HG02571 (cell line): ENCODE measurements at regions not wholly inside any gene's neighbourhood (a gene's known extent, or its start where the extent isn't known, plus 50 kb on each side); places are given as distances from the start of the nearest gene placed in this dataset.

ENCODE experiments used
- ATAC-seq: cut with Tn5 transposase; IDR thresholded peaks from one replicate; pipeline ENCODE4 v1.9.1; 2021; ENCODE audit warnings: mild to moderate bottlenecking, moderate library complexity; ENCODE audit not compliant: unreplicated experiment

DNA sequence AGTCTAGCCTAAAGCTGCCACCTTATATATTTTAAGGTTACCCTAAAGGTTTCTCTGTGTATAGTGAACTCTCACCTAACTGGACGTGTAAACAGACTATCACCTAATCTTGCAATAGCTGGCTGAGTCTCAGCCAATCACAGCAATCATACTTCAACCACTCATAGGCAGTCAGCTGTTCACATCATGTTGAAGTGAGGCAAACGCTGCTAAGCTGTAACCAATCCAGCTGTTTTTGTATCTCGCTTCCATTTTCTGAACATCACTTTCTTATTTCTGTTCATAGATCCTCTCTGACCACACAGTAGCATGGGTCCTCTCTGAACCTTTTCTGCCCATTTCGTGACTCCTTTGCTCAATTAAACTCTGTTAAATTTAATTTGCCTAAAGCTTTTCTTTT, 468.2 kb upstream of the POU3F3 start:
- ATAC-seq, result no peak

DNA sequence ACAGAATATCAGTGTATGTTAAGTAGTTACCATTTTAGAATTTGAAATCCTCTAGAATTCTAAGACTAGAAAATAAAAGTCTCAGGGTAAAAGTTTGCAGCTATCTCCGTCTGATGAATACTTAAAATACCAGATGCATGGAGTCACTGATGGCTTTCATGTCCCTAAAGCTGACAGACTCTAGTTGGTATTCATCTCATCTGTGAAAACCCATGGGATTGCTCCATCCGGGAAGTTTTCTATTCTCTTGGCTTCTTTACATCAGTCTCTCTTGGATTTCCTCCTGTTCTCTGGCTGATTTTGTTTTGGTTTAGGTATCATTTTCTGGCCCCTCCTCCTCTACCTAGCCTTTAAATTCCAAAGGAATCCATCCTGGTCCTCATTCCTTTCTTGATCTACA, 465.6 kb upstream of the POU3F3 start:
- ATAC-seq, result no peak

DNA sequence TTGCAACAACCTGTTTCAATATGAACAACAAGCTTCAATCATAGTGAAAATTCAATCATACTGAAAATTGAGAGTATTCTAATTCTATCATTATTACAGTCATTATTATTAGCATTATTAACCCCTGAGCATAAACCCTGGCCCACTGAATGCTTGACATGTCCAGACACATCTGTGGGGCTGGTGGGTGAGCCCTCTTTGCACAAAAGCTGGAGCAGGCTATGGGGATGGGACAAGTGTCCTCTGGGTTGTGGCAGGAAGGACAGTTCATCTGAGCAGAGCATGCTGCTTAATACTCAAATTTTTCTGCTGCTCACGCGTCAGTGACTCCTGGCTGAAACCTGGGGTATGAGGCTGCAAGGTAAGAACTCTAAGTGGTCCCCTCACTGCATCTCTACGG, 451.1 kb upstream of the POU3F3 start:
- no peak for ATAC-seq

DNA sequence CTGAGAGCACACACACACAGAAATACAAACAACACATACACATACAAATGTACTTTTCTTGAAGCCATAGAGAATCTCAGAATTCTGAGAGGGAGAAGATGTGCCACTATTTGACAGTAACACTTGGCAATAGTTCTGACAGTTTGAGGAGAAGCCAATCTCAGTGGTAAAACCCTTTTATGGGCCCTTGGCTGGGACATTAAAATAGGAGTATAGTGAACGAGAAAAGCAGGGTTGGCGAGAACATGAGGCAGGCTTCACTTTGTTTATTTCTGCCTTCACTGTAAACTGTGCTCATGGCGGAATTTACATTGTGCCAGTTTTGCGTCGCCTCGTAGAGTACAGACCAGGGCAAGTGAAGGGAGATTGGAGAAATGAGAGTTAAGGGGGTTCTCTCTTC, 449.4 kb upstream of the POU3F3 start:
- no peak for ATAC-seq

DNA sequence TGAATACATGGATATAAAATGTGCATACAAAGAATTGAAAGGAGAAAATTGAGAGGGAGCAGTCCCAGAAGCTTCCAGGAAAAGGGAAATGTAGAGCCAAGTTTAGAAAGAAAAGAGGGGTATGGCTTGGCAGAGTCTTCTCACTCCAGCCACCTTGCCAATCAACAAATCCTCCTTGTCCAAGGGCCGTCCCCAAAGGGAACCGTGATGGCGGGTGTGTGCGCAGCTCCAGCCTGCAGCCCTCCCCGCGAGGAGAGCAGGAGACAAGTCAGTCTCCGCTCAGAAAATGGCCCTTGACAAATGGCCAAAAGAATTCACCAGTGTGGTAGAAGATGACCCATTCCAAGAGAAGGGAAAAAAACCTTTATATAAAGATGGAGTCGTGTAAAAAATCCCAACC, 448.3 kb upstream of the POU3F3 start:
- no peak for ATAC-seq

DNA sequence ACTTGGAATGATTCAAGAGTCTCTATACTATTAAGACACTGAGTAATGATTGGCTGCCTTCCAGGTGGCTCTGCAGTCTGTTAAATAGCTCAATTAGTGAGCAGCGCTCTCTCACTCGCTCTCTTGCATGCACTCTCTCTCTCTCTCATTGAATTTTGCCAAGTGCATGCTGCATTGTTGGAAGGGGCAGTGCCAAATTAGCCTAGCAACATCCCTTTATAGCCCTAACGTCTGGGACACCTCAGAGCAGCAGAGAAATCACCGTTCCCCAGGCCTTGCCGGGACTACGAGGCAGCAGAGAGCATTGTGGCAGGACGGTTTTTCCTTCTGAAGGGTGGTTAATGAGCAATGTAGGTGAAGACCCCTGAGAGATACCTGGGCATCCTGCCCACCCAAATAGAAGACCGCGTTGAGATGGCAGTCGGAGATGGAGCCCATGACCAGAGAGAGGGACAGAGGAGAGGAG, 447.6 kb upstream of the POU3F3 start:
- no peak for ATAC-seq

DNA sequence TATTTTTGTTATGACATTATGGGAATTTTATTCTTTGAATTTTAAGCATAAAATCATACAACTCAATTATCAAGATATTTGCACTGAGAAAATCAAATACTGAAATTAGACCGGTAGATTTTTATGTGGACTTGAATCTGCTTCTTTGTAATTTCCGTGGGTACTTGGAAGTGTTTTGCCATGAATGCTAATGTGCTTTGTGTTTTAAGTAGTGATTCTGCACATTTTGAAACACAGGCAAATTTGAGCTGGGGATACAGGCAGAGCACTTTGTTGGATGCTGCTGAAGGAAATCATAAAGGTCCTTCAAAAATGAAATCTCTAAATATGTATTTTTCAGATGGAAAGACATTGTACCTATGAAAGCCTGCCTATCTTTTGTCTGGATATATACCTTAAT, 446.3 kb upstream of the POU3F3 start:
- no peak for ATAC-seq

DNA sequence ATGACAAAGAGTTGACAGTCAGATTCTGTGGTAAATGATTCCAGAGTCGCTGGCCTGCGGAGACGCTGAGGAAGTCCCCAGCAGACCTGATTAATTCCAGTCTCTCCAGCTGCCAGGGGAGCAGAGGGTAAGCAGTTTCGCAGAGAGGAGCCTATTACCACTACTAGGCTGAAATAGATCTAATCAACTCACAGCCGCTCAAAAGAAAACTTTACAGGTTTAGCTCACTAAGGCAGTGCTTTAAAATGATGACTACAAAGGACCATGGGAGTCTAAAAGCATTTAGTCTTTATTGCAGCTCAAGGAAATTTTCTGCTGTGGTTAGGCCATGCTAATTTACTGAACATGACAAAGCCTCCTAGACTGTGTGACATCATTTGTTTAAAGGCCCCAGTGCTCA, 445.6 kb upstream of the POU3F3 start:
- no peak for ATAC-seq

DNA sequence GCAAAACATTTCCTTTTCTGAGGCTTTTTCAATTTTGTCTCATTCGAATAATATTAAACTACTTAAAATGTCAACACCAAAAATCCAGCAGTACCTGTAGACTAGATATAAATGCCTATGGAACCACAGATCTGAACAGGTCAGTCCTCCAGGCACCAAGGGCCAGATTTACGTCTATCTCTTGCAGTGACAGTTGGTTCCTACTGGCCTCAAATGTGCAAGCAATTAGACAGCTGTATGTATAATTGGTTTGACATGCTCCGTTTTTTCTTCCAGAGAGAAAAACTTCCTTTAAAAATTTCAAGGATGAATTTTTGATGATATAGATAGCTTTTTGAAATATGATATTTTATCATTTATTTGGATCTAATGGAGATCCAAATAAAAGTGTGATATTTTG, 443.8 kb upstream of the POU3F3 start:
- ATAC-seq, result no peak

DNA sequence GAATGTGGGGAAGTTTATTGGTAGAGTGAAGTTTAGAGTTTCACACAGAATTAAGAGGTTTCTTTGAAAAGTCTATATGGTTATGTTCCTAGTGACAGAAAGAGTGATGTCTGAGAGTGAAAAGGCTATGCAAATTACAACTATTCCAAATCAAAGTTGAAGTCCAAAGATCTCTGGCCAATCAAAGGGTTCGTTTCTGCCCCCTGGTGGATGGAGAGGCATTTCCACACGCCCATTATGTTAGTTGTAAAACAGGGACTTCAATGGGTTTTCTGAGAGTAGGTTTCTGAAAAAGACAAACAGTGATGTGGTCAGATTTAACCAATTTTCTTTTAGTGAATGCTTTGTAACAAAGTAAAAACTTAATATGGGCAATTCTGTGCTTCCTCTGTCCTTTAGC, 441.5 kb upstream of the POU3F3 start:
- ATAC-seq, result peak; percentile 58

DNA sequence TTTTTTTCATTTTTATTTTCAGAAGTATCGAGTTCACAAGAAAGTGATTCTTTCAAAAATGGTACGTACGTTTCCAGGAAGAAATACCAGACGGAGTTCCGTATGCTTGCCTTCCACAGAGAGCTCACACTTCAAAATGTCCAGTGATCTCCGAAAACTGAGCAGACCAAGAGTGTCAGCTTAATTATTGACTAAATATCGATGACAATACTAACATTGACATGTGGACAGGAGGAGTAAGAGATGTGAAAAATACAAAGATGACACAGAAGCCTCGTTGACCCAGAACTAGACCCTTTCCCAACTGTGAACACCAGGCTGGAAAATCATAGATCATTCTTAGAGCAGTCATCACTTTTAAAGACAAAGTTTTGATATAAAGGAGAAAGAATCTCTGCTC, 440.0 kb upstream of the POU3F3 start:
- no peak for ATAC-seq

DNA sequence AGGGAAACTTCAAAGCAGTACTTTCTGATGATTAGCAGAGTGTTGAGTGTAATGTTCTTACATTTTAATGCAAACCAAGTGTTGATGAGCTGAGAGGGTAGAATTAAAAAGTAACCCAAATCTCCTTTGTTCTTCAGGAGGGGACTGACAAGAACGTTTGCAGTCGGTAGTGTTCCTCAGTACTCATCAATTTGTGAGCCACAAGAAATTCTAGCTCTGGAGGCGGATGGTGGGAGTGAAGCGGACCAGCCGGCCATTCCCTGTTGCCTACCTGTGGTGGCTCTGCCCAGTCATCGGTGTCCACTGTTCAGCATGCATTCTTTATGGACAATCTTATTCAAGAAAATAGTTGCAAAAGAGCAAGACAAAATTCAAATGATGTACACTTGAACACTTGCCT, 438.6 kb upstream of the POU3F3 start:
- ATAC-seq, result no peak

DNA sequence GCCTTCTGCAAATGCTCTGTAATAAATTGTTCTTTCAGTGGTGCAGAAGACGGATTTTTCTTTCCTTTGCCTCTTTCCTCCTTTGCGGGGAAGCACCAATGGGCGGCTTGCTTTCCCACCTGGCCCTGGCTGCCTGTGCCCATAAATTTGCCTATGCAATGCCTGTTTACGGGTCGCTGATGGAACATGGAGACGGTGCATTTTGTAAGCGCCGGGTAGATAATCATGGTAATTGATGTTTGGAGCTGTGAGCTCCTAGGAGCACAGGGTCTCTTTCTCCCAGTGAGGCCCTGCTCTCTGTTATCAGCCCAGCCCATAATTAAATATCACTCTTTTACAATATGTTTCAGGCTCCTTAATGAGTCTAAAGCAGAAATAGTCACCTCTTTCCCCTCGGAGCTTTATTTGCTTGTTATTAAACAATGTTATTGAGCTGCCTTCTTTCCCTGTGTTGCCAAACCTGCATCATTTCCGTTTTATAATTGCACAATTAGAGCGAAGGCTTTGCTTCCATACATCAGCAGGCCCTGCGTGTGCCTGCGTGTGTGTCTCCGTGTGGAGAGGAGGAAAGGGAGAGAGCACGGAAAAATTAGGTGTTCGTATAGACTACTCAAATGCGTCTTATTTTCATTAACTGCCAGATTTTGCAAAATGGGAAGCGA, 437.4 kb upstream of the POU3F3 start:
- ATAC-seq, result no peak

DNA sequence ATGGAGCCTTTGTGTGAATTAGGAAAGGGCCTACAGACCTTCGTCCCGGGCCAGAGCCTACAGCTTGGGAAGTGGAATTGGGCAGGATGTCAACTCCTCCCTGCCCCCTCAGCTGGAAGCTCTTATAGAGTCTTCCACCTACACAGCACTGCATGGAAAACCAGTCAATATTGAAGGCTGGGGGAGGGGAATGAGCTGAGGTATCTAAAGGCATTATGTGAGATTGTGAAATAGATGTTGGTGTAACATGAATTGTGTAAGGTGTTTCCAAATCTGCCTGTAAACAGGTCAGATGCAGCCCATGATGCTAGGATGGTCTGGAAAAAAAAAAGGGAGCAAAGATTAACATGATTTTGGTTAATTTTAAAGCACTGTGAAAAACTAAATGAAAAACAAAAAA, 433.5 kb upstream of the POU3F3 start:
- no peak for ATAC-seq

DNA sequence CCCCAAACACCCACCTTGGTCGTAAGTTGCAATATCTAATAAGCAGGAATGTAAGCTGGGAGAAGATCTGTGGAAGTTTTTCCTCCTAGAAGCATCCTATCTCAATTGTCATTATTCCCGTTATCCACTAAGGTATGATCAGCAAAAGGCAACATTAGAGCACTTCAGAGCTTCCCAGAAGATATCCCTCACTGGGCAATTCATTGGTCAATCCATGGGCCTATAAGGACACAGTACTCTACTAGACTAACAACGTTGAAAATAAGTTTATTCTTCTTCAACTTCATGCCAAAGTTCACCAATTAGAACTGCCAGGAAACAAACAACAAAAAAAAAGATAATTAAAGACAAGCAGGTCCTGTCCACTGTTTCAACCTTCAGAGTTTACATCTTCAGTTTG, 433.0 kb upstream of the POU3F3 start:
- no peak for ATAC-seq

DNA sequence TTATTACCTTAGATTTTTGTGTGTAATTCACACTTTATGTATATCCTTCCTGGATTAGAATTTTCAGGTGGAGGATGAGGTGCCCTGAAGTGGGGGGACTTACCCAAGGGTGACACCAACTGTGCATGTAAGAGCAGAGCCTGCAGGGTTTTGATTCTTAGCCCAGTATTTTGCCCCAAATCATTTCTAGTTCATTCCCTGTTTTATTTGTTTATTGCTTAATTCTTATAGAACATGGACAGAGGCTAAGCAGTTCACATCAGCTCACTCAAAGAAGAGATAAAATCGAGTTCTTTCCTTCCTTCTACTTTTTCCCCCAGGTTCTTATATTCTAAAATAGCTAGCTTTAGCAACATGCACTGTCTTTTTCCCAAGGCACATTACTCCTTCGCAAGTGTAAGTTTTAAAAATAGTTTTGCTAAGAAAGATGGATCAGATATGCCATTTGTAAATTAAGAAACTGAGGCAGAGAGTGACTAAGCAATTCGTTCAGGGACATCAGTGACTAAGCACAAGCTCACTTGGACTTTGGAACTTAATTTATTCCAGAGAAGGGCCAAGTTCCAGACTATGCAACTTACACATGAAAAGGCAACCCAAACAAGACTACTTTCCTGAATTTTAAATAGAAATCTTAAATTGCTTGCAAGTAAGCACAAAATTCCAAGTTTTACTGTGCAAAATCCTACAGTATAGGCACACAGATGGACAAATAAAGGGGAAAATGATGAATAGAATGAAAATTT, 427.9 kb upstream of the POU3F3 start:
- ATAC-seq, result no peak

DNA sequence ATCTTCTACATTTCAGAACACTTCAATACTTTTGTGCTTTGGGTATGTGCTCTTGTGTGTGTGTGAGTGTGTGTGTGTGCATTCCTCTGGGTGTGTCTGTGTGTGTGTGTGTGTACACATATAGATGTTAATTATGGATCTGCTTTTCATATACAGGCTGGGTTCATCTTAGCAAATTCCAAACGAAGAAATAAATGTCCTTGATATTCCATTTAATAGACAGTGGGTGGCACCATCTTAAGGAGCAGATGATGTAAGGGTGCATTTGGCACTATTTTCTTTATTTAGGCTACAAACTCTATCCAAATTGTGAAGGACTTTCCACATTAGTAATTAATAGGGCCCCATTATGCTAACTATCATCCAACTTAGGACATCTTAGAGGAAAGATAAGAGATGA, 425.8 kb upstream of the POU3F3 start:
- no peak for ATAC-seq

DNA sequence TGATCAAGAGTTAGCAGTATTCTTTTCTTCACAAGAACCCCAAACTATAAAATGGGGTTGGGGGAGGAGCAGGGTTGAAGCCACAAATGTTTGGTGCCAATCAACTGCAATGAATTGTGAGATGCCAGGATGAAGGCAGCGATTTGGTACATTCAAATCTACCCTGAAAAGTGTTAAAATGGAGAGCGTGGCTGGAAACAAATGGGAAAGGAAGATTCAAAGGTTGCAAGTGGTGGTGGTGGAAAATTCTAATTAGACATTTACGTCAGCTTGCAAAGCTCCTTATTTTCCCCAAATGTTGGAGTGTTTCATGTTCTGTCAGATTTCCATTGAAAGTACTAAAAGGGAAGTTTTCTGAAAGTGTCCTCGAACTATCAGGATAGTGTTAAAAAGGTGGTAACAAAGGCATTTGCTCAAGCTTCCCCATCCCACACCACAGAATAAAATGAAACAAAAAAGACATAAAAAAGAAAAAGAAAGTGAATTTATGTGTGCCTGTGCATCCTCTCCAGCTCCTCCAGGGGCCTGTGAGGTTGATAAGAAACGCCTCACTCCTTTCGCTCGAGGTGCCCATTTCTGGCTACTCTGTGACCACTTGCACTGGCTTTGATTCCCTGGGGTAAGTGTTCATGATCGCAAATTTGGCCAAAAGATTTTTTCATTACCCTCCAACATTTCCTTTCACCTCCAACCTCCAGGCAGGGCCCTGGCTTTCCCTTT, 424.1 kb upstream of the POU3F3 start:
- no peak for ATAC-seq

DNA sequence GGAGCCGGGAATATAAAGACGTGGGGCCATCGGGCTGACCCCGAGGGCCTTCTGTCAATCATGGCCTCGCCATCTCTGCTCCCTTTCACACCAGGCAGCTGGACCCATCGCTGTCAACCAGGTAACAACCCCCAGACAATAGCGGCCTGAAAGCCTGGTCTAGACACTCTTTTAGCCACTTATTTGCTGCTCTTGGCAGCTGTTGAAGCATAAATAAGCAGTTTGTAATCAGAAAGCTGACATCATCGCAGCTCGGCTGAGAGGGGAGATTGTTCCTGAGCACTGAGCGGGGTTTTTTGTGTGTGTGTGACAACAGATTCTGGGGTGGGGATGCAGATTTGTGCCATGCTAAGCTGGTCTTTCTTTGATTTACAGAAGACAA, 423.6 kb upstream of the POU3F3 start:
- ATAC-seq, result no peak

DNA sequence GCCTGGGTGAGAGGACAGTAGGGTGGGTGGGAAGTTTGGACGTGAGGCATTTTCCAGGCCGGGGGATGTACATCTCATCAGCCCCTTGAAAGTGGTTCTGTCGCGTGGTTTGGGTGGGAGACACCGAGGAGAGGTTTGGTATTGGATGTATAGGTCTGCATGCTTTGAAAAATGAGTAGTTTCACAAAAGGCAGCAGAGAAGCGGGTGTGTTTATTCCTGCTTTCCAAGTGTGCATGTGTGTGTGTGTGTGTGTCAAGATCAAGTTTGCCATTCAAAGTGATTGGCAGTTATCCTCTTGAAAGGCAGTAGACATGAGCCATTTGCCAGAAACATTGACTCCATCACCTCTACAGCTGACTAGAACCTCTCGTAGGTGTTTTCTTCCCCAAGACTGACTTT, 423.1 kb upstream of the POU3F3 start:
- ATAC-seq, result no peak

DNA sequence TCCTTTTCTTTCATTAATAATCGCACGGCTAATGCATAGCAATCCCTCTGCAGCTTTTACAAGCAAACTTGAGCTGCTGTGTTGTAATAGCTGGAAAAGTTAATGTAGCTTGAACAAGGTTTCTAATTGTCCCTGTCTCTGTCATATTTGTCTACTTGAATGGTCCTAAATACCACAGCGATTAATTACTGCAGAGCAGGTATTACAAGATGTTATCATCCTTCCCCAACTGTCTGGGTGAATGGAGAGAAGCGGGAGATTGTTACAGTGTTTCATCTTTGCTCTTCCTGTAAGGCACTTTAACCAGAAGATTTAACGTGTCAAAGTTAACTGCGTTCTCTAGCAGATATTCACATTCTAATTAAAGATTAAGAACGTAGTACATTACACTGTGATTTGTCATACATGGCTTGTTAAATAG, 422.2 kb upstream of the POU3F3 start:
- no peak for ATAC-seq

DNA sequence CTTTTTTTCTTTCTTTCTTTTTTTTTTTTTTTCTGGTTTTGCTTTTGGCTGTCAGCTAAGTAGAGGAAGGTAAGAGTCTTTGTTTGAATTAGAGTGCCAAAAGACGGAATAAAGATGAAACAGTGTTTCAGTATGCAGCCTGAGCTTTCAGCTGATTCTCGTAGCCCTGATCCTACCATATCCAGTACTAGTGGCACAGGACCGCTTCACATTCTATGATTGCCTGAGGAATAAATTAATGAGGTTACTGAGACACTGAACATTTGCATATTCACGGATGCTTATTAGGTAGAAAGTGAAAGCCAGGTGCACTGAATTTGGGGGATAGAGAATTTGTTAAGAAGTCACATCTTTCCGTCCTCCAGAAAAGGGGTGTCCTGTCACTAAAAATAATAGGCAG, 421.5 kb upstream of the POU3F3 start:
- no peak for ATAC-seq
